ENCODE measurements at regions not wholly inside any gene's neighbourhood (a gene's known extent, or its start where the extent isn't known, plus 50 kb on each side); places are given as distances from the start of the nearest gene placed in this dataset.

DNA sequence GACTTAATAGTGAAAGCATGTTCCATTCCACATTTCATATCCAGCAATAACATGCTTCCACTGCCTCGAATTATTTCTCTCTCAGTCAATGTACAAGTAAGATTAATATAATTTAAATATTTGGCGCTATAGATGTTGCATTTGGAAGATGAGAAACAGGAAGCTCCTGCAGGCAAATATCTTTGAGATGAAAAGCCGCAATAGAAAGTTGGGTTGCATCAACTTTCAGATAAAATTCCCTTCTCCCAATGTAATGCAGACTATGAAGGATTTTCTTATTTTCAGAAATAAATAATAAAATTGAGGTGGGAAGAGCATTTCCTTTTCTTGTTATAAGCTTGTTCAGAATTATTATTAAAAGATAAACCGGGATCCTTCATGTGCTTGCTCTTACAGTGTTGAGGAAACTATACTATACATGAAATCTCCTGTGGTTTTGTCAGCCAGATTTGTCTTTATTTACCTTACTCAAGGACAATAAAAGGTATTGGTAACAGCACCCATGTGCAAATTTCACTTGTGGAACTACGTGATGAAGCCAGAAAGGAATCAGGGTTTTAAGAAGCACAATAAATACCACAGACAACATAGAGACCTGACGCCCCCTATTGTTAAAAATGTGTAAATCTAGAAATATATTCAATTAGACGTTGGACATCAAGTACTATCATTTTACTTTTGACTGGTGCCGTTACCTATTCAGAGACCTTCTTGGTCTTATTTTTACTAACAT, 307.0 kb downstream of the ARPP21 start:
- Histone ChIP-seq H2AFZ (ENCODE audit: low read length, unreplicated experiment) (no peak overlapping the region), H3K4me3 (ENCODE audit: low read depth, low read length) (no peak overlapping the region), H3K27ac (ENCODE audit: low read depth, low read length) (no peak overlapping the region), H3K4me1 (ENCODE audit: control insufficient read depth, insufficient read depth, low read length, unreplicated experiment) (peaks cover 19% of the 10 kb centered on the region), H3K79me2 (ENCODE audit: control insufficient read depth, insufficient read depth, low read length, unreplicated experiment) (no peaks in the 10 kb centered on the region), H3K27me3 (ENCODE audit: insufficient read depth, low read length) (no peaks in the 10 kb centered on the region), H3K36me3 (ENCODE audit: insufficient read depth, low read length) (no peaks in the 10 kb centered on the region)

DNA sequence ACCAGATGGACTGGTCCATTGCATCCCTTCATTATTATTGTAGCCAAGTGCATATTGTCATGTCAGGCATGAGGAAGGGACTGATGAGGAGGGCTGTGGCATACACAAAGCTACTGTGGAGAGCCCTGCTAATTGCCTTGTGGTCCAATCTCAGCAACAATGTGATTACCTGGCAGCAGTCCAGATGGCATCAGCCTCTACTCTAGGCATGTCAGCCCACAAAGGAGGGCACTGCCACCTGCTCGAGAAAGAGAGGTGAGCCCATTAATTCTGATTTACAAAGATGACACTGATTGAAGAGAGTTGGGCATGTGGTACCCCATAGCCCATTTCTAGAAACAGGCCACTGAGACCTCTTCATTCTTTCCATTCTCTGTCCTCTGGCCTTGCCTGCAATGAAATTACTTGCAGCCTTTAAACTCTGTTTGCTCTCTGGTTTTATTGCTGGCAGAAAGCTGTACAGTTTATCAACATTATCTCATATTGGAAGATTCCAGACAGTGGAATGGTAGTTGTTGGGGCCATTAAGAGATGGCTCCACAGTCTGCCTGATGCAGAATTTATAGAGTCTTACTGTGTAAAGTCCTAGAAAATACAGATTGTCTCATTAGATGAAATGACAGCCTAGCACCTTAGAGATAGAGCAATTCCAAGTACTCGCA, 307.7 kb downstream of the ARPP21 start:
- Histone ChIP-seq H3K4me3 (ENCODE audit: low read depth, low read length) (no peak overlapping the region), H3K27me3 (ENCODE audit: insufficient read depth, low read length) (no peaks in the 10 kb centered on the region), H3K79me2 (ENCODE audit: control insufficient read depth, insufficient read depth, low read length, unreplicated experiment) (no peaks in the 10 kb centered on the region), H3K36me3 (ENCODE audit: insufficient read depth, low read length) (no peaks in the 10 kb centered on the region), H2AFZ (ENCODE audit: low read length, unreplicated experiment) (no peak overlapping the region), H3K27ac (ENCODE audit: low read depth, low read length) (no peak overlapping the region), H3K4me1 (ENCODE audit: control insufficient read depth, insufficient read depth, low read length, unreplicated experiment) (peaks cover 19% of the 10 kb centered on the region)

DNA sequence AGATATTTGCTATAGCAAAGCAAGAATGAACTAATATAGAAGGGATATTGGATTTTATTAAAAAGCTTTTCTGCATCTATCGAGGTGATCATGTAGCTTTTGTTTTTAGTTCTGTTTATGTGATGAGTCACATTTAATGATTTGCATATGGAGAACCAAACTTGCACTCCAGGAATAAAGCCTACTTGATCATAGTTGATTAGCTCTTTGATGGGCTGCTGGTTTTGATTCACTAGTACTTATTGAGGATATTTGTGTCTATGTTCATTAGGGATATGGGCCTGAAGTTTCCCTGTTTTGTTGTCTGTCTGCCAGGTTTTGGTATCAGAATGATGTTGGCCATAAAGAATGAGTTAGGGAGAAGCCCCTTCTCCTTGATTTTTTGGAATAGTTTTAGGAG, 310.7 kb downstream of the ARPP21 start:
- no peaks in the 10 kb centered on the region for H3K27me3 ChIP-seq (ENCODE audit: insufficient read depth, low read length)
- H3K4me3 ChIP-seq (ENCODE audit: low read depth, low read length), result no peak overlapping the region
- H3K36me3 ChIP-seq (ENCODE audit: insufficient read depth, low read length), result no peaks in the 10 kb centered on the region
- H3K27ac ChIP-seq (ENCODE audit: low read depth, low read length), result no peak overlapping the region
- H3K4me1 ChIP-seq (ENCODE audit: control insufficient read depth, insufficient read depth, low read length, unreplicated experiment), result peaks cover 11% of the 10 kb centered on the region
- no peaks in the 10 kb centered on the region for H3K79me2 ChIP-seq (ENCODE audit: control insufficient read depth, insufficient read depth, low read length, unreplicated experiment)
- H2AFZ ChIP-seq (ENCODE audit: low read length, unreplicated experiment), result no peak overlapping the region

DNA sequence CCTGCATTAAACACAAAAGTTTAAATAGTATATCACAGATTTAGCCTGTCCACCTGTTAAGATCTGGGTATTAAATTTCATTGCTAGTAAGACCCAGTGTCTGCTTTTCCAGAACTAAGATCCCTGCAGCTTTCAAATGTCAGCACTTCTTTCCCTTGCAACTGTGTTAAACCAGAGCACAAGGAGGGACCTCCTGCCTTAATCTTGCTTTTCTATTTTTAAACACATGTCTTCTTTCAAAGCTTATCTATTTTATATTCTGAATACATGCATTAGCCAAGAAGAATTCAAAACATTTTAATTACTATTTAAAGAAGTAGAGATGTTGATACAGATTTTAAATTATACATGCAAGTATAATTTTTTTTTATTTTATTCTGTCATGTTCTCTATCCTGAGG, 315.1 kb downstream of the ARPP21 start:
- Histone ChIP-seq H3K4me3 (ENCODE audit: low read depth, low read length) (no peak overlapping the region), H3K27ac (ENCODE audit: low read depth, low read length) (no peak overlapping the region)

DNA sequence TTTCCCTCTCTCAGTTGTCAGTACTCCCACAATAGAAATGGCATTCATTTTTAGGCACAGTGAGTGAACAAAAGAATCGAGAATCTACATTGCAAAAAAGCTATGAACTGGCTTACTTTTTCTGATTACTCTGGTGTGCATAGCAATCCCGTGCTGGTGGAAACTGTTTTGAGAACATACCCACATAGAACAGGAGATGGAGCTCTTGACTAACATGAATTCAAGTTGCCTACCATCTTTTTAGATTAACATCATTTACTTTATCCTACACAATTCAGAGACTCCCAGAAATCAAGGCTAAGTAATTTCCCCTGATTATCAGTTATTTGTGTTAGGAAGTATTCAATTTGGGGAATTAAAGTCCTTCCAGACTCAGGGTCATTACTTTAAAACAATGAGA, 326.6 kb downstream of the ARPP21 start:
- Histone ChIP-seq H3K4me1 (ENCODE audit: control insufficient read depth, insufficient read depth, low read length, unreplicated experiment) (peaks cover 11% of the 10 kb centered on the region), H3K27ac (ENCODE audit: low read depth, low read length) (no peak overlapping the region), H3K79me2 (ENCODE audit: control insufficient read depth, insufficient read depth, low read length, unreplicated experiment) (no peaks in the 10 kb centered on the region), H3K27me3 (ENCODE audit: insufficient read depth, low read length) (no peaks in the 10 kb centered on the region), H3K36me3 (ENCODE audit: insufficient read depth, low read length) (no peaks in the 10 kb centered on the region), H2AFZ (ENCODE audit: low read length, unreplicated experiment) (peak overlapping the region; percentile 74), H3K4me3 (ENCODE audit: low read depth, low read length) (peak overlapping the region; percentile 56)

More for the DNA sequence above, 315.1 kb downstream of the ARPP21 start:
- Histone ChIP-seq H3K27me3 (ENCODE audit: insufficient read depth, low read length) (no peaks in the 10 kb centered on the region), H3K36me3 (ENCODE audit: insufficient read depth, low read length) (no peaks in the 10 kb centered on the region), H3K4me1 (ENCODE audit: control insufficient read depth, insufficient read depth, low read length, unreplicated experiment) (no peaks in the 10 kb centered on the region), H3K79me2 (ENCODE audit: control insufficient read depth, insufficient read depth, low read length, unreplicated experiment) (no peaks in the 10 kb centered on the region), H2AFZ (ENCODE audit: low read length, unreplicated experiment) (no peak overlapping the region)

DNA sequence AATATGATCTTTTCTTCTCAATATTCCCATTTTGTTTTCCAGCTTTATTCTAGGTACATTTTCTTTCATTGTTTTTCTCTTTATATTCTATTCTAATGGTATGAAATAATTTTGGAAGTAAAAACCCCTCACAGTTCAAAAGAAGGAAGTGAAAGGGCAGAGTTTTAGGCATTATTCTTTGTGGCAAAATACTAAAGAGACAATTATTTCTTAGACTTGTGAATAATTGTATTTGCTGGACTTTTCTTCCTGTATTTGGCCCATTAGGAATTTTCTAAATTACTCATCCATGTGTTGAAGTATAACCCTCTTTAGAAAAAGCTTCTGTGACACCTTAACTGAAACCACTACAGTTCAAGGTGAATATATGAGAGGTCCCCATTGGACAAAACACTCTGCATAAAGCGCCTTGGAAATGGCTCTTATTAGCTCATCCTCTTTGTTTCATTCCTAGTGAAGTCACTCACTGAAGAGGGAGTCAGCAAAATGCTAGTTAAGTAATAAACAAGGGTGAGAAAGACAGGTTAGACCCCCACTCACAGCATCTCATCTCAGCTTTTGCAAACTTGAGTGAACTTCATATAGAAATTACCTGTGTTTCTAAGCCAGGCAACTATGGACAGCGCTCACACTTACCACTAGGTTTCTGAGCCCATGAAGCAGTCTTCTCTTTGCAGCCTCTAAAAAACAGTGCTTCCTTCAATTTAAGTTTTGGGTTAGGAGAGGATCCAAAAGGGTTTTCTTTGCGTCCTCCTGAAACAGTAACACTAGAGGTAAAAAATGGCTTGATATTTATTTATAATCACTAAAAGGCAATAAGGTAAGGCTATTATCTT, 327.5 kb downstream of the ARPP21 start:
- H3K79me2 ChIP-seq (ENCODE audit: control insufficient read depth, insufficient read depth, low read length, unreplicated experiment), result no peaks in the 10 kb centered on the region
- H3K36me3 ChIP-seq (ENCODE audit: insufficient read depth, low read length), result no peaks in the 10 kb centered on the region
- H2AFZ ChIP-seq (ENCODE audit: low read length, unreplicated experiment), result no peak overlapping the region
- no peak overlapping the region for H3K27ac ChIP-seq (ENCODE audit: low read depth, low read length)
- peaks cover 11% of the 10 kb centered on the region for H3K4me1 ChIP-seq (ENCODE audit: control insufficient read depth, insufficient read depth, low read length, unreplicated experiment)
- H3K4me3 ChIP-seq (ENCODE audit: low read depth, low read length), result no peak overlapping the region
- no peaks in the 10 kb centered on the region for H3K27me3 ChIP-seq (ENCODE audit: insufficient read depth, low read length)

DNA sequence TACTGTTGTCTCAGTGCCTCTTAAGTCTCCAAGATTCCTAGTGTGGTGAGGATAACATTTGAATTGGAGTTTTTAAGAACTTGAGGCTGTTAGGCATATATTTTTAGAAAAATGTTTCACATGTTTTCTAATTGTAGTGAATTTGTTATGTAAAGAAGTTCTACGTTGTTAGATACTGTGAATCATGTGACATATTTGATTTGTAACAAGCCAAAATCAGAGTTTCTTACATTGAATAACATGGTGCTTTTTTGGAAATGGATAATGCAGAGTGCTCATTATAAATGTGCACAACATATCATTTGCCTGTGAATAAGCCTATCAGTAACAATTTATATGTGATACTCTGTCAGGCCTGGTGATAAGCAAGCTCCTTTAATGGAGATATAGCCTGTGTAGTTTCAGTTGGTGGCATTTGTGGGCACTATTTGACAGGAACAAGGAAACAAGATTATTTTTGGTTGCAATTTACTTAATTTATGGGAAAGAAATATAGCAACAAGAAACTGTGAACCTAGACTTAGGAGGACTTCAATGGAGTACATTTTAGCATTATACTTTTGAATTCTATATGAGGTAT, 328.8 kb downstream of the ARPP21 start:
- Histone ChIP-seq H3K27me3 (ENCODE audit: insufficient read depth, low read length) (no peaks in the 10 kb centered on the region), H3K36me3 (ENCODE audit: insufficient read depth, low read length) (no peaks in the 10 kb centered on the region), H3K79me2 (ENCODE audit: control insufficient read depth, insufficient read depth, low read length, unreplicated experiment) (no peaks in the 10 kb centered on the region), H3K4me1 (ENCODE audit: control insufficient read depth, insufficient read depth, low read length, unreplicated experiment) (peaks cover 11% of the 10 kb centered on the region), H2AFZ (ENCODE audit: low read length, unreplicated experiment) (peak overlapping the region; percentile 32), H3K4me3 (ENCODE audit: low read depth, low read length) (no peak overlapping the region), H3K27ac (ENCODE audit: low read depth, low read length) (no peak overlapping the region)

DNA sequence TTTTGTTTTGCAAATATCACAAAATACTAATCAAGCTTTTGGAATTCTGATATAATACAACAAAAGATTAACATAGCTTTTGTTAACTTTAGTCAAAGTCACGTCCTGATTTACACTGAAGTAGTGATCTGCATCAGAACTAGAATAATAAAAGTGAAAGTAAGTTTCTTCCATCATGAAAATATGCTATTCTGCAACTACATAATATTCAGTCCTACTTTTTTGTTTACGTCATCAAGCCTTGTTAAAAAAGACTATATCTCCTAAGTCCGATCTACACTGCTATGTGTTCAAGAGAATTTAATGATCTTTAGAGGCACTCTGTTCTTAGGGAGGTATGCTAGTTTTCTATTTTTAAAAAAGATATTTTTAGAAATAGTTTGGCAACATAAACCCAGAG, 330.1 kb downstream of the ARPP21 start:
- peak overlapping the region; percentile 79 for H3K4me3 ChIP-seq (ENCODE audit: low read depth, low read length)
- no peaks in the 10 kb centered on the region for H3K36me3 ChIP-seq (ENCODE audit: insufficient read depth, low read length)
- H3K27me3 ChIP-seq (ENCODE audit: insufficient read depth, low read length), result no peaks in the 10 kb centered on the region
- H3K79me2 ChIP-seq (ENCODE audit: control insufficient read depth, insufficient read depth, low read length, unreplicated experiment), result no peaks in the 10 kb centered on the region
- H3K4me1 ChIP-seq (ENCODE audit: control insufficient read depth, insufficient read depth, low read length, unreplicated experiment), result peaks cover 11% of the 10 kb centered on the region
- H3K27ac ChIP-seq (ENCODE audit: low read depth, low read length), result no peak overlapping the region
- H2AFZ ChIP-seq (ENCODE audit: low read length, unreplicated experiment), result peak overlapping the region; percentile 100

DNA sequence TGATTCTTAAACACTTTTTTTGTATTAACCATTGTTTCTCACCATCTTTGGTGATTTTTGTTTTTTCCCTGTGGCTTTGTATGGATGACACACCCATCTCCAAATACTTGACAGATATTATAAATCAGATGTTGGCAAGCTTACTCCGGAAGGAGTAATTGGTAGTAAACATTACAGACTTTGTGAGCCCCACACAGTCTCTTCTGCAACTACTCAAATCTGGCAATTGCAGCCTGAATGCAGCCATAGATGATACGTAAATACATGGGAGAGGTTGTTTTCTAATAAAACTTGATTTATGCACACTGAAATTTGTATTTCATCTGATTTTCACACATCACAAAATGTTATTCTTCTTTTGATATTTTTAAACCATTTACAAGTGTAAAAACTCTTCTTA, 331.5 kb downstream of the ARPP21 start:
- Histone ChIP-seq H3K79me2 (ENCODE audit: control insufficient read depth, insufficient read depth, low read length, unreplicated experiment) (no peaks in the 10 kb centered on the region), H3K4me3 (ENCODE audit: low read depth, low read length) (no peak overlapping the region), H3K4me1 (ENCODE audit: control insufficient read depth, insufficient read depth, low read length, unreplicated experiment) (peaks cover 11% of the 10 kb centered on the region), H3K27ac (ENCODE audit: low read depth, low read length) (no peak overlapping the region), H3K36me3 (ENCODE audit: insufficient read depth, low read length) (no peaks in the 10 kb centered on the region), H3K27me3 (ENCODE audit: insufficient read depth, low read length) (no peaks in the 10 kb centered on the region), H2AFZ (ENCODE audit: low read length, unreplicated experiment) (no peak overlapping the region)

DNA sequence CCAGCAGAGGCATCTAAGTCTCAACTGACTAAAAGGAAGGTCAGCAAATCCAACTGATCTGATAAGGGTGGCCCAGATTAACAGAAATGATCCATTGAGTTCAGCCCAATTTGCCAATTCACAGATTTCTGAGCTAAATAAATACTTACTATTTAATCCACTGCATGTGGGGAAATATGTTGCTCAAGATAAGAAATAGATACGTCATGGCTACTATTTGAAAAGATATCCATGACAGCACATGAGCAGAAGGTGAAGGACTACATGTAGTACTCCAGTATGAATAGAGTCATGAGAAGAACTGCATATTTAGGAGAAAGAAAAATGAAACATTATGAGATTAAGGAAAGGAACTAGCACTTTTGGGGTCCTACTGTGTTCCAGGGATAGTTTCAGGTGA, 332.4 kb downstream of the ARPP21 start:
- Histone ChIP-seq H3K27ac (ENCODE audit: low read depth, low read length) (no peak overlapping the region), H2AFZ (ENCODE audit: low read length, unreplicated experiment) (no peak overlapping the region), H3K27me3 (ENCODE audit: insufficient read depth, low read length) (no peaks in the 10 kb centered on the region), H3K4me3 (ENCODE audit: low read depth, low read length) (no peak overlapping the region), H3K4me1 (ENCODE audit: control insufficient read depth, insufficient read depth, low read length, unreplicated experiment) (peaks cover 11% of the 10 kb centered on the region), H3K36me3 (ENCODE audit: insufficient read depth, low read length) (no peaks in the 10 kb centered on the region), H3K79me2 (ENCODE audit: control insufficient read depth, insufficient read depth, low read length, unreplicated experiment) (no peaks in the 10 kb centered on the region)

Measured in ACC112 (cell line).